Breast epithelium (tissue), 4 donors: ENCODE measurements at regions not wholly inside any gene's neighbourhood (a gene's known extent, or its start where the extent isn't known, plus 50 kb on each side); places are given as distances from the start of the nearest gene placed in this dataset.

Experiments
- DNase-seq, 2 donors: peaks; one replicate each; pipeline ENCODE4 v3.0.0-alpha.2; 2019; ENCODE audit warnings: low spot score in 2 of 2
- H3K27ac ChIP-seq, 2 donors: fragments of 200-600 bp; sonication (generic) in 1 of 2; one replicate each; pipeline ENCODE4 v1.5.1; 2016 to 2019; ENCODE audit warnings: mild to moderate bottlenecking in 1 of 2
- H3K27me3 ChIP-seq, 2 donors: fragments of 200-600 bp; sonication (generic) in 1 of 2; one replicate each; pipeline versions ENCODE4 v1.5.1 to v1.6.0; 2017 to 2019; ENCODE audit warnings: control low read depth in 1 of 2, mild to moderate bottlenecking in 1 of 2
- H3K36me3 ChIP-seq: fragments of 200-600 bp; one replicate; pipeline ENCODE4 v1.5.1; 2019
- H3K4me1 ChIP-seq, 2 donors: fragments of 200-600 bp; sonication (generic); one replicate each; pipeline ENCODE4 v1.5.1; 2016 to 2019; ENCODE audit warnings: control low read depth in 1 of 2
- H3K4me3 ChIP-seq, 3 donors: fragments of 200-600 bp; sonication (generic); 1 replicate in 2 of 3; 2 replicates in 1 of 3; pipeline ENCODE4 v1.5.1; 2016 to 2019; ENCODE audit warnings: mild to moderate bottlenecking in 3 of 3, moderate library complexity in 2 of 3
- H3K9me3 ChIP-seq, 2 donors: fragments of 200-600 bp; sonication (generic) in 1 of 2; one replicate each; pipeline ENCODE4 v1.5.1; 2016 to 2019; ENCODE audit warnings: control low read depth in 1 of 2
- POLR2A ChIP-seq: fragments of 450-650 bp; IDR thresholded peaks from one replicate; pipeline ENCODE4 v1.6.1; 2016; ENCODE audit warnings: antibody characterized with exemption, mild to moderate bottlenecking, moderate library complexity
- POLR2AphosphoS5 ChIP-seq, 3 donors: sonication (generic); formaldehyde crosslinking; IDR thresholded peaks; one replicate each; pipeline ENCODE4 v1.6.1; 2017; ENCODE audit warnings: antibody characterized with exemption in 3 of 3
- intact Hi-C: fragments of 100-400 bp; cut with DNase I; formaldehyde crosslinking; loops from one replicate; pipeline ENCODE4 v1.15.1; 2023; ENCODE audit warnings: low total_unique reads
- TF ChIP-seq, protein P1 (sequence below), 3 donors: fragments of 450-650 bp; IDR thresholded peaks; one replicate each; pipeline ENCODE4 v1.5.1; 2016 to 2017; ENCODE audit warnings: antibody characterized with exemption in 3 of 3, mild to moderate bottlenecking in 3 of 3, moderate library complexity in 3 of 3

DNA sequence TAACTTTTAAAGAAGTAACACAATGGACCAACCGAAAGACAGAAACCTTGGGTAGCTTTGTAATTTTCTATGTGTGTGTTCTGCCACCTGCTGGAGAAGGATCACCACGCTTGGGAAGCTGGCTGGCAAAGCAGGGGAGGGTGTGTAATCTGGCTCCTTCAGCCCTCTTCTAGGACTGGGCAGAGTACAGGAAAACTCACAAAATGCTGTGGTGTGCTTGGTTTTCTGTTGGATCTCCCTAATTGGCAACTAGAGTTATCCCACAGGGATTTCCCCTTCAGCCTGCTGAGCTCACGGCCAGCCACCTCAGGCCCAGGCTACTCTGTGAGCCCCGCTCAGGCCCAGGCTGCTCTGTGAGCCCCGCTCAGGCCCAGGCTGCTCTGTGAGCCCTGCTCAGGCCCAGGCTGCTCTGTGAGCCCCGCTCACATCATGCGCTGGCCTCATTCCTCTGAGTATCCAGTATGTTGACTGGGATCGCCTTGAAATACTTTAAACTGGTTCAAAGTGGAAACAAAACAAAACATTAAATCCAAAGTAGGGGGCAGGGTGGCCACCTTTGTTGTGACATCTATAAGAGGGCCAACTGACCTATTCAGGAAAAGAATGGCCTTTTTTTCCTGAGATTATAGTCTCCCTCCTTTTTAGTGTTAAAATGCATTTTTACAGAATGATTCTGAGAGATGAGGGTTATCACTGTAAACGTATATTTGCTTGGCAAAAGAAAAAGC, 52.0 kb upstream of the RNU6-8 start:
- H3K27ac ChIP-seq, result peak overlapping the region; percentile 67 to 75
- intact Hi-C loops, result no loop called here
- TF ChIP-seq, protein P1, sequence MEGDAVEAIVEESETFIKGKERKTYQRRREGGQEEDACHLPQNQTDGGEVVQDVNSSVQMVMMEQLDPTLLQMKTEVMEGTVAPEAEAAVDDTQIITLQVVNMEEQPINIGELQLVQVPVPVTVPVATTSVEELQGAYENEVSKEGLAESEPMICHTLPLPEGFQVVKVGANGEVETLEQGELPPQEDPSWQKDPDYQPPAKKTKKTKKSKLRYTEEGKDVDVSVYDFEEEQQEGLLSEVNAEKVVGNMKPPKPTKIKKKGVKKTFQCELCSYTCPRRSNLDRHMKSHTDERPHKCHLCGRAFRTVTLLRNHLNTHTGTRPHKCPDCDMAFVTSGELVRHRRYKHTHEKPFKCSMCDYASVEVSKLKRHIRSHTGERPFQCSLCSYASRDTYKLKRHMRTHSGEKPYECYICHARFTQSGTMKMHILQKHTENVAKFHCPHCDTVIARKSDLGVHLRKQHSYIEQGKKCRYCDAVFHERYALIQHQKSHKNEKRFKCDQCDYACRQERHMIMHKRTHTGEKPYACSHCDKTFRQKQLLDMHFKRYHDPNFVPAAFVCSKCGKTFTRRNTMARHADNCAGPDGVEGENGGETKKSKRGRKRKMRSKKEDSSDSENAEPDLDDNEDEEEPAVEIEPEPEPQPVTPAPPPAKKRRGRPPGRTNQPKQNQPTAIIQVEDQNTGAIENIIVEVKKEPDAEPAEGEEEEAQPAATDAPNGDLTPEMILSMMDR (IDR thresholded peaks at IDR 0.05), result peak; percentile 72 to 78 (median 73)
- no peak for TF ChIP-seq POLR2A

DNA sequence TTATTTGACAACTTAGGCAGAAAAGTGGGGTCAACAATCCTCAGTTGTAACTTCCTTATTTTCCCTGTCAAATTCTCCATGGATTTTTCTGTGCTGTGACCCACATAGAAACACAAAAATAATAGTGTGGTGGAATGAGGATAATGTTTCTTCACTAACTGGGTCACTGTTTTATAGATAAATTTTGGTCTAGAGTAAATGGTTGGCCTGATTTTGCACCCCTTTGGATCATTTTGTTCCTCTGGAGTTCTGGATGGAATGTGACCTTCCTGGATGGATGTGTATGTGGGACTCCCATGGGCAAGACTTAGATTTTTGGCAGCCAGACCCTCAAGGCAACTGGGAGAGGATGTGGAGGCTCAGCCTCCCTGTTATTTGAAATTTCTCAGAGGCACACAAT, 52.7 kb upstream of the RNU6-8 start:
- intact Hi-C loops, result no loop called here
- Histone ChIP-seq H3K36me3 (no peaks in the 10 kb centered on the region), H3K9me3 (no peaks in the 10 kb centered on the region), H3K4me3 (no peak overlapping the region), H3K27ac (peak overlapping the region in 1 of 2 donors; percentile 67), H3K27me3 (no peaks in the 10 kb centered on the region), H3K4me1 (no peaks in the 10 kb centered on the region)
- no peak for DNase-seq
- TF ChIP-seq POLR2A, result no peak
- TF ChIP-seq, protein P1 (IDR thresholded peaks at IDR 0.05), result no peak
- no peak for TF ChIP-seq POLR2AphosphoS5 (IDR thresholded peaks at IDR 0.05)

More for the DNA sequence above, 52.0 kb upstream of the RNU6-8 start:
- Histone ChIP-seq H3K9me3 (no peaks in the 10 kb centered on the region), H3K4me3 (no peak overlapping the region), H3K36me3 (no peaks in the 10 kb centered on the region), H3K4me1 (no peaks in the 10 kb centered on the region), H3K27me3 (no peaks in the 10 kb centered on the region)
- DNase-seq, result peak; percentile 58 to 62

DNA sequence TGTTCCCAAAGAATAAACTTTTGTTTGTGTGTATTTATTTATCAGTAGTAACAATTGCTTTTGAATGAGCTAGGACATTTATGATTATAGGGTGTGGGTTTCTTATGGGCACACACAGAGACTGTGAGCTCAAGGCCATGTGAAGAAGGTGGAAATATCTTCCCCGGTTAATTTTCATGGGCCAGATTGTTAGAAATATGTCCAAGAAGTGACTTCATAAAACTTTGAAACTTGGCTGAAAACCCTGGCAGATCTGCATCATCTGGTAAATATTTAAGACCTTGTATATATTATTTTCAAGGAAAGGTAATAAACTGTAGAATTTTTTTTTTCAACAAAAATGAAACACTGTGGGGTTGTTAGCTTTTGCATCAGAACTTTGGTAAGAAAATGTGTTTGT, 53.5 kb upstream of the RNU6-8 start:
- no peak for DNase-seq
- intact Hi-C loops, result no loop called here
- H3K36me3 ChIP-seq, result no peaks in the 10 kb centered on the region
- H3K27ac ChIP-seq, result no peak overlapping the region
- H3K9me3 ChIP-seq, result no peaks in the 10 kb centered on the region
- no peaks in the 10 kb centered on the region for H3K4me1 ChIP-seq
- H3K27me3 ChIP-seq, result no peaks in the 10 kb centered on the region
- H3K4me3 ChIP-seq, result no peak overlapping the region
- TF ChIP-seq POLR2AphosphoS5 (IDR thresholded peaks at IDR 0.05) (no peak), POLR2A (no peak)
- TF ChIP-seq, protein P1 (IDR thresholded peaks at IDR 0.05), result no peak

DNA sequence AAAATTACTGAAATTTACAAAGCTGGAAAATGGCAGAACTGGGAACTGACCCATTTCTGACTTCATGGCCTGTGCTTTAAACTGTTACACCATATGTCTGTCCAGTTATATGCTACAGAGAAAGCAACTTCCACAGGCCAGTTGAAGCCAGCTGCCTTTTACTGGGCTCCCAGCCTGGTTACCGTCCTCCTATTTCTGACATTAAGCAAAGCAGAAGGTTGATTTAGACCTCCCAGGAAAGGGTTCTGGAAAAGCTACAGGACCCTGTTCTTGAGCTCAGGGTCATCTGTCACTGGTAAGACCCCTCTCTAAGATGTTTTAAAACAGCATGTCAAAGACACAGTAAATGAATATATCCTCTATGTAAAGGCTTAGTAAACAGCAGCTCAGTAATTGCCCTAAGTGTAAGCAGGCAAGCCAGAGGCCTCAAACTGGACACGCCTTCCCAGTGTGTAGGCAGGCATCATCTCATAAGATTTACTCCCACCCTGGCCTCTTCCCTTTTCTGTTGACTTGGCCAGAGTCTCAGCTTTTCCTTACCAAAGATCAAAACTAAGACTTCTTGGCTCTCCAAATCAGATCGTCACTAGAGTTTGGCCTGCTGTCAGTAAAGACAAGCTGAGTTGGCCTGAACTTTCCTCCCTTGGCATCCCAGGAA, 55.4 kb upstream of the RNU6-8 start:
- H3K4me3 ChIP-seq, result no peak overlapping the region
- H3K9me3 ChIP-seq, result peaks cover 5 to 6% of the 10 kb centered on the region in 2 donors
- no peaks in the 10 kb centered on the region for H3K27me3 ChIP-seq
- intact Hi-C loops, result no loop called here
- H3K4me1 ChIP-seq, result no peaks in the 10 kb centered on the region
- H3K27ac ChIP-seq, result peak overlapping the region; percentile 22 to 26
- no peaks in the 10 kb centered on the region for H3K36me3 ChIP-seq
- DNase-seq, result no peak
- no peak for TF ChIP-seq POLR2AphosphoS5 (IDR thresholded peaks at IDR 0.05)
- TF ChIP-seq, protein P1 (IDR thresholded peaks at IDR 0.05), result no peak
- no peak for TF ChIP-seq POLR2A

DNA sequence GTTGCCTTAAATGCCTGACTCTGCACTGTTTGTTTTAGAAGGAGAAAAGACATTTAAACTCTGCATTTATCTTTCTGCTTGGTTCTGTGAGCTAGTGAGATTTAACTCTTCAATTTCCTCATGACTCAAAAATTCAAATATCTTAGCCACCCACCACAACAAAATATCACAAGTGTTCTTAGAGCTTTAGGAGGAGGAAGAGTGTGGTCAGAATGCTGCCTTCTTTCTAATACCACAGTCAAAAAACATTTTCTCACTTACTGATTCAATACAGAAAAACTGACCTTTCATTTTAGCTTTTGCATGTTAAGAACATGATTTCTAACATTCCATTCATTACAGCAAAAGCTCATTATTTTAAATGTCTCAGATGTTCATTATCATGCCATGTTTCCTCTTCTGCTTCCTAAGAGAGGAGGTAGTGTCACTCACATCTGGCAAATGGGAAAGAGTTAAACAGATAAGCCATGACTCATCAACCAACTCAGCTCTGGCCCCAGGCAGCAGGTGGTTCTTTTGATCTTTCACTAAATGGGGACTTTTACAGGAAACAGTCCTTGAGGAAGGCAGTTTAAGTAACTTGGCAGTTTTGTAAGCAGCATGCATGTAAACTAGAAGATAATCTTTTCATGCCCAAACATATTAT, 56.4 kb upstream of the RNU6-8 start:
- H3K27me3 ChIP-seq, result no peaks in the 10 kb centered on the region
- no peak for TF ChIP-seq POLR2AphosphoS5 (IDR thresholded peaks at IDR 0.05)
- no peak for TF ChIP-seq POLR2A
- TF ChIP-seq, protein P1 (IDR thresholded peaks at IDR 0.05), result no peak
- no peak overlapping the region for H3K27ac ChIP-seq
- H3K9me3 ChIP-seq, result peaks cover 8 to 15% of the 10 kb centered on the region in 2 donors
- H3K36me3 ChIP-seq, result no peaks in the 10 kb centered on the region
- no peak overlapping the region for H3K4me3 ChIP-seq
- H3K4me1 ChIP-seq, result no peaks in the 10 kb centered on the region
- DNase-seq, result no peak
- intact Hi-C loops, result no loop called here
